A549 (cell line): ENCODE measurements at regions not wholly inside any gene's neighbourhood (a gene's known extent, or its start where the extent isn't known, plus 50 kb on each side); places are given as distances from the start of the nearest gene placed in this dataset.

Source experiments
- ATAC-seq, 2 experiments: fragments of 200-7000 bp in 1 of 2; fragments of >200 bp in 1 of 2; cut with Nextera tagmentation in 1 of 2; cut with Tn5 transposase in 1 of 2; 3 replicates each; pipeline versions ENCODE4 v1.8.0 to v1.9.1; 2018 to 2020; ENCODE audit warnings: mild to moderate bottlenecking in 1 of 2, moderate library complexity in 1 of 2
- CTCF ChIA-PET: fragments of 300-600 bp; sonication (Branson Sonifier 250); formaldehyde crosslinking; extraction: SDS; loops from one replicate; lab custom pipeline; 2021; ENCODE audit warnings: antibody characterized with exemption, inconsistent platforms; lab: Yijun Ruan, JAX
- POLR2A ChIA-PET: fragments of 350-600 bp; formaldehyde crosslinking; extraction: SDS; loops from one replicate; lab custom pipeline; 2021; ENCODE audit warnings: antibody characterized with exemption, inconsistent platforms; lab: Yijun Ruan, JAX
- DNase-seq, 2 experiments: peaks; one replicate each; pipeline versions ENCODE4 v3.0.0 to v3.0.0-alpha.2; 2011 to 2016; ENCODE audit warnings: low read depth in 1 of 2, low spot score in 1 of 2
- FAIRE-seq: peaks from 2 replicates; lab custom pipeline; 2011; peaks lifted over from hg19 to GRCh38; lab: Jason Lieb, UNC
- H3K27ac ChIP-seq, 2 experiments: fragments of >200 bp; sonication (Bioruptor Twin); formaldehyde crosslinking; 3 replicates each; pipeline ENCODE4 v1.5.1; 2016 to 2017
- H3K4me1 ChIP-seq: fragments of >200 bp; sonication (Bioruptor Twin); formaldehyde crosslinking; 3 replicates; pipeline ENCODE4 v1.6.1; 2016
- H3K4me2 ChIP-seq: fragments of >200 bp; sonication (Bioruptor Twin); formaldehyde crosslinking; 3 replicates; pipeline ENCODE4 v1.6.1; 2016
- H3K4me3 ChIP-seq: fragments of >200 bp; sonication (Bioruptor Twin); formaldehyde crosslinking; 3 replicates; pipeline ENCODE4 v1.5.1; 2016
- H3K9me3 ChIP-seq: fragments of >200 bp; sonication (Bioruptor Twin); formaldehyde crosslinking; 3 replicates; pipeline ENCODE4 v1.6.1; 2016
- CBX8 ChIP-seq: fragments of 200-600 bp; sonication (generic); IDR thresholded peaks from 2 replicates; pipeline ENCODE4 v1.6.1; 2016
- CEBPB ChIP-seq, 2 experiments: fragments of >200 bp in 1 of 2; sonication (Bioruptor Twin) in 1 of 2; formaldehyde crosslinking in 1 of 2; IDR thresholded peaks; 2 replicates each; pipeline ENCODE4 v1.6.1; 2012 to 2016
- ESRRA ChIP-seq: fragments of 150-350 bp; IDR thresholded peaks from 2 replicates; pipeline ENCODE4 v1.6.1; 2014; ENCODE audit warnings: mild to moderate bottlenecking, low read length, borderline replicate concordance
- GATA3 ChIP-seq: IDR thresholded peaks from 2 replicates; pipeline ENCODE4 v1.6.1; 2012; ENCODE audit warnings: borderline replicate concordance
- HOXA7 ChIP-seq: fragments of 250-450 bp; sonication (Bioruptor Pico); IDR thresholded peaks from 2 replicates; pipeline ENCODE4 v1.5.0; 2020; ENCODE audit warnings: mild to moderate bottlenecking, moderate library complexity
- HOXB13 ChIP-seq: fragments of 250-450 bp; sonication (Bioruptor Pico); IDR thresholded peaks from 2 replicates; pipeline ENCODE4 v1.5.0; 2020; ENCODE audit warnings: low read depth, mild to moderate bottlenecking, moderate library complexity
- HOXB5 ChIP-seq: fragments of 250-450 bp; sonication (Bioruptor Pico); IDR thresholded peaks from 2 replicates; pipeline ENCODE4 v1.5.0; 2020; ENCODE audit warnings: mild to moderate bottlenecking, moderate library complexity
- MAFK ChIP-seq: fragments of 450-650 bp; IDR thresholded peaks from 2 replicates; pipeline ENCODE4 v1.6.1; 2014; ENCODE audit not compliant: partially characterized antibody
- MAZ ChIP-seq: fragments of 150-350 bp; IDR thresholded peaks from 2 replicates; pipeline ENCODE4 v1.6.1; 2014; ENCODE audit warnings: antibody characterized with exemption, low read depth, low read length, borderline replicate concordance
- NPAS2 ChIP-seq: fragments of 250-450 bp; sonication (Bioruptor Pico); IDR thresholded peaks from 2 replicates; pipeline ENCODE4 v1.8.0; 2022; ENCODE audit warnings: mild to moderate bottlenecking, moderate library complexity, borderline replicate concordance
- NR3C1 ChIP-seq: fragments of >200 bp; sonication (Bioruptor Twin); formaldehyde crosslinking; IDR thresholded peaks from 3 replicates; pipeline ENCODE4 v1.6.1; 2017
- PHF8 ChIP-seq: fragments of 200-600 bp; sonication (generic); IDR thresholded peaks from 2 replicates; pipeline ENCODE4 v1.6.1; 2016; ENCODE audit warnings: low read depth, mild to moderate bottlenecking, antibody characterized with exemption, moderate library complexity, borderline replicate concordance
- POLR2A ChIP-seq: IDR thresholded peaks from 2 replicates; pipeline ENCODE4 v1.6.1; 2012; ENCODE audit warnings: mild to moderate bottlenecking, low read length
- POLR2AphosphoS2 ChIP-seq: conservative IDR thresholded peaks from 2 replicates; pipeline ENCODE4 v1.6.1; 2012; ENCODE audit warnings: low read length, improper control_type of control experiment, inconsistent platforms
- SREBF2 ChIP-seq: fragments of 450-650 bp; IDR thresholded peaks from 2 replicates; pipeline ENCODE4 v1.6.1; 2014; ENCODE audit warnings: mild to moderate bottlenecking, moderate library complexity
- TP53 ChIP-seq: fragments of 250-450 bp; sonication (Bioruptor Pico); IDR thresholded peaks from 2 replicates; pipeline ENCODE4 v1.5.0; 2021; ENCODE audit warnings: mild to moderate bottlenecking, moderate library complexity
- ZSCAN20 ChIP-seq: fragments of 250-450 bp; sonication (Bioruptor Pico); IDR thresholded peaks from 2 replicates; pipeline ENCODE4 v1.8.0; 2022; ENCODE audit warnings: mild to moderate bottlenecking, moderate library complexity
- WGBS: methylation state at CpG from one replicate; pipeline ENCODE4 v1.1.6; 2017; ENCODE audit errors: missing lambda C conversion rate; 5-methylcytosine and 5-hydroxymethylcytosine counted together
- TF ChIP-seq, protein P1 (sequence below): IDR thresholded peaks from 2 replicates; pipeline ENCODE4 v1.6.1; 2012
- TF ChIP-seq, protein P2 (sequence below): fragments of 250-450 bp; sonication (Bioruptor Pico); IDR thresholded peaks from 2 replicates; pipeline ENCODE4 v1.5.0; 2021; ENCODE audit warnings: mild to moderate bottlenecking, moderate library complexity, borderline replicate concordance
- TF ChIP-seq, protein P3 (sequence below): IDR thresholded peaks from 2 replicates; pipeline ENCODE4 v1.6.1; 2012
- TF ChIP-seq, protein P4 (sequence below): IDR thresholded peaks from 2 replicates; pipeline ENCODE4 v1.6.1; 2012; ENCODE audit warnings: low read depth, borderline replicate concordance
- TF ChIP-seq, protein P5 (sequence below): fragments of 200-600 bp; sonication (generic); IDR thresholded peaks from 2 replicates; pipeline ENCODE4 v1.6.1; 2016; ENCODE audit warnings: antibody characterized with exemption, mild to moderate bottlenecking, moderate library complexity
- TF ChIP-seq, protein P6 (sequence below): fragments of >200 bp; sonication (Bioruptor Twin); formaldehyde crosslinking; IDR thresholded peaks from 2 replicates; pipeline ENCODE4 v1.6.1; 2016

DNA sequence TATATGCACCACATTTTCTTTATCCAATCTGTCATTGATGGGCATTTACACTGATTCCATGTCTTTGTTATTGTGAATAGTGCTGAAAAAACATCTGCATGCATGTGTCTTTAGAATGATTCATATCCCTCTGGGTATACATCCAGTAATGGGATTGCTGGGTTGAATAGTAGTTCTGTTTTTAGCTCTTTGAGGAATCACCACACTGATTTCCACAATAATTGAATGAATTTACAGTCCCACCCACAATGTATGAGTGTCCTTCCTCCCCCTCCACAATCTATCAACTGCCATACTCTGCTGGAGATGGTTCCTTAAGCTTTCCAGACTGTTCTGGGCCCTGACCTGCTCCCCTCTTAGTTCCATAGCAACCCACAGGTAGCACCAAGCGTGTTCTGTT is 667.0 kb downstream of the LIG4 start:
- ATAC-seq (no peak), DNase-seq (no peak), FAIRE-seq (no peak)
- 0% methylated on average over 1 of the region's 1 CpG for WGBS
- TF ChIP-seq POLR2A (no peak), HOXB5 (CRISPR knock-in tag) (no peak), TP53 (CRISPR knock-in tag) (no peak), HOXB13 (CRISPR knock-in tag) (no peak), NPAS2 (no peak), PHF8 (no peak), HOXA7 (no peak), POLR2AphosphoS2 (no peak), CBX8 (no peak), MAZ (no peak), ESRRA (no peak), GATA3 (no peak)
- TF ChIP-seq, protein P1, sequence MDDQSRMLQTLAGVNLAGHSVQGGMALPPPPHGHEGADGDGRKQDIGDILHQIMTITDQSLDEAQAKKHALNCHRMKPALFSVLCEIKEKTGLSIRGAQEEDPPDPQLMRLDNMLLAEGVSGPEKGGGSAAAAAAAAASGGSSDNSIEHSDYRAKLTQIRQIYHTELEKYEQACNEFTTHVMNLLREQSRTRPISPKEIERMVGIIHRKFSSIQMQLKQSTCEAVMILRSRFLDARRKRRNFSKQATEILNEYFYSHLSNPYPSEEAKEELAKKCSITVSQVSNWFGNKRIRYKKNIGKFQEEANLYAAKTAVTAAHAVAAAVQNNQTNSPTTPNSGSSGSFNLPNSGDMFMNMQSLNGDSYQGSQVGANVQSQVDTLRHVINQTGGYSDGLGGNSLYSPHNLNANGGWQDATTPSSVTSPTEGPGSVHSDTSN = no peak
- TF ChIP-seq, protein P2, sequence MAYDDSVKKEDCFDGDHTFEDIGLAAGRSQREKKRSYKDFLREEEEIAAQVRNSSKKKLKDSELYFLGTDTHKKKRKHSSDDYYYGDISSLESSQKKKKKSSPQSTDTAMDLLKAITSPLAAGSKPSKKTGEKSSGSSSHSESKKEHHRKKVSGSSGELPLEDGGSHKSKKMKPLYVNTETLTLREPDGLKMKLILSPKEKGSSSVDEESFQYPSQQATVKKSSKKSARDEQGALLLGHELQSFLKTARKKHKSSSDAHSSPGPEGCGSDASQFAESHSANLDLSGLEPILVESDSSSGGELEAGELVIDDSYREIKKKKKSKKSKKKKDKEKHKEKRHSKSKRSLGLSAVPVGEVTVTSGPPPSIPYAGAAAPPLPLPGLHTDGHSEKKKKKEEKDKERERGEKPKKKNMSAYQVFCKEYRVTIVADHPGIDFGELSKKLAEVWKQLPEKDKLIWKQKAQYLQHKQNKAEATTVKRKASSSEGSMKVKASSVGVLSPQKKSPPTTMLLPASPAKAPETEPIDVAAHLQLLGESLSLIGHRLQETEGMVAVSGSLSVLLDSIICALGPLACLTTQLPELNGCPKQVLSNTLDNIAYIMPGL (CRISPR knock-in tag) = no peak
- TF ChIP-seq, protein P3, sequence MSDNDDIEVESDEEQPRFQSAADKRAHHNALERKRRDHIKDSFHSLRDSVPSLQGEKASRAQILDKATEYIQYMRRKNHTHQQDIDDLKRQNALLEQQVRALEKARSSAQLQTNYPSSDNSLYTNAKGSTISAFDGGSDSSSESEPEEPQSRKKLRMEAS = no peak
- TF ChIP-seq, protein P4, sequence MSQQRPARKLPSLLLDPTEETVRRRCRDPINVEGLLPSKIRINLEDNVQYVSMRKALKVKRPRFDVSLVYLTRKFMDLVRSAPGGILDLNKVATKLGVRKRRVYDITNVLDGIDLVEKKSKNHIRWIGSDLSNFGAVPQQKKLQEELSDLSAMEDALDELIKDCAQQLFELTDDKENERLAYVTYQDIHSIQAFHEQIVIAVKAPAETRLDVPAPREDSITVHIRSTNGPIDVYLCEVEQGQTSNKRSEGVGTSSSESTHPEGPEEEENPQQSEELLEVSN = no peak
- ChIA-PET CTCF (no interaction called here), POLR2A (no interaction called here)
- Histone ChIP-seq H3K4me1 (no peaks in the 10 kb centered on the region), H3K4me2 (no peak overlapping the region), H3K9me3 (no peaks in the 10 kb centered on the region), H3K4me3 (no peak overlapping the region), H3K27ac (no peak overlapping the region)

DNA sequence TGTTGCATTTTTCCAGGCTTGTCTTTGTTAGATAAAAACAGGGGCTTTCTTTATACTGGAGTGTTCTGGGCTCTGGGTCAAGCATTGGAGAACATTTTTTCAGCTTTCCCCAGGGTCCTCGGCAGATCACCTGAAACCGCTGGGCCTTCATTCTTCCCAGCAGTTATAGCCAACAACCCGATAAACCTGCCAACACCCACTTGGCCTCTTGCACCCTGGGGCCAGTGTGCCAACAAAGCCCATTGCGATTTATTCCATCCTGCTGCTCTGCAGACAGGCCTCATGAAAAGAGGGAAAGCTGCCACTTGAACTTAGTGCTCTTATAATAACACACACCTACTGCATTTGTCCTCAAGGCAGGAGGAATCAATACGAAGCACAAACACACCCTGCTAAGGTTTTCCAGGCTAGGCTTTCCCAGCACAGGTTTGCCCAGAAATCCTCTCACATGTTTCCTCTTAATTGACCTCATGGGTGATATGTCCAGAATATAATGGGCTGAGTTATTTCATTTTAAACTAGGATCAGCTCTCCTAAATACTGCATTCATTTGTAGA is 669.3 kb downstream of the LIG4 start:
- Histone ChIP-seq H3K27ac (no peak overlapping the region), H3K4me3 (no peak overlapping the region), H3K4me2 (no peak overlapping the region), H3K4me1 (no peaks in the 10 kb centered on the region), H3K9me3 (no peaks in the 10 kb centered on the region)
- TF ChIP-seq, protein P5, sequence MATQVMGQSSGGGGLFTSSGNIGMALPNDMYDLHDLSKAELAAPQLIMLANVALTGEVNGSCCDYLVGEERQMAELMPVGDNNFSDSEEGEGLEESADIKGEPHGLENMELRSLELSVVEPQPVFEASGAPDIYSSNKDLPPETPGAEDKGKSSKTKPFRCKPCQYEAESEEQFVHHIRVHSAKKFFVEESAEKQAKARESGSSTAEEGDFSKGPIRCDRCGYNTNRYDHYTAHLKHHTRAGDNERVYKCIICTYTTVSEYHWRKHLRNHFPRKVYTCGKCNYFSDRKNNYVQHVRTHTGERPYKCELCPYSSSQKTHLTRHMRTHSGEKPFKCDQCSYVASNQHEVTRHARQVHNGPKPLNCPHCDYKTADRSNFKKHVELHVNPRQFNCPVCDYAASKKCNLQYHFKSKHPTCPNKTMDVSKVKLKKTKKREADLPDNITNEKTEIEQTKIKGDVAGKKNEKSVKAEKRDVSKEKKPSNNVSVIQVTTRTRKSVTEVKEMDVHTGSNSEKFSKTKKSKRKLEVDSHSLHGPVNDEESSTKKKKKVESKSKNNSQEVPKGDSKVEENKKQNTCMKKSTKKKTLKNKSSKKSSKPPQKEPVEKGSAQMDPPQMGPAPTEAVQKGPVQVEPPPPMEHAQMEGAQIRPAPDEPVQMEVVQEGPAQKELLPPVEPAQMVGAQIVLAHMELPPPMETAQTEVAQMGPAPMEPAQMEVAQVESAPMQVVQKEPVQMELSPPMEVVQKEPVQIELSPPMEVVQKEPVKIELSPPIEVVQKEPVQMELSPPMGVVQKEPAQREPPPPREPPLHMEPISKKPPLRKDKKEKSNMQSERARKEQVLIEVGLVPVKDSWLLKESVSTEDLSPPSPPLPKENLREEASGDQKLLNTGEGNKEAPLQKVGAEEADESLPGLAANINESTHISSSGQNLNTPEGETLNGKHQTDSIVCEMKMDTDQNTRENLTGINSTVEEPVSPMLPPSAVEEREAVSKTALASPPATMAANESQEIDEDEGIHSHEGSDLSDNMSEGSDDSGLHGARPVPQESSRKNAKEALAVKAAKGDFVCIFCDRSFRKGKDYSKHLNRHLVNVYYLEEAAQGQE = no peak
- TF ChIP-seq CEBPB (IDR thresholded peaks at IDR 0.05) (no peak), ZSCAN20 (CRISPR knock-in tag) (no peak), NR3C1 (no peak), MAFK (no peak), SREBF2 (no peak), HOXB13 (CRISPR knock-in tag) (no peak), HOXA7 (no peak), CBX8 (no peak)
- TF ChIP-seq, protein P6, sequence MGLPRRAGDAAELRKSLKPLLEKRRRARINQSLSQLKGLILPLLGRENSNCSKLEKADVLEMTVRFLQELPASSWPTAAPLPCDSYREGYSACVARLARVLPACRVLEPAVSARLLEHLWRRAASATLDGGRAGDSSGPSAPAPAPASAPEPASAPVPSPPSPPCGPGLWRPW = no peak
- CTCF ChIA-PET = no interaction called here
- no peak for ATAC-seq
- POLR2A ChIA-PET = no interaction called here
- 0% methylated on average over 3 of the region's 5 CpGs for WGBS
- DNase-seq = no peak
- no peak for FAIRE-seq
